COLO668 (cell line): ENCODE measurements at regions not wholly inside any gene's neighbourhood (a gene's known extent, or its start where the extent isn't known, plus 50 kb on each side); places are given as distances from the start of the nearest gene placed in this dataset.

Source experiments
- DNase-seq: peaks from one replicate; lab custom pipeline; 2025; ENCODE audit not compliant: unreplicated experiment; lab: John Stamatoyannopoulos, UW

DNA sequence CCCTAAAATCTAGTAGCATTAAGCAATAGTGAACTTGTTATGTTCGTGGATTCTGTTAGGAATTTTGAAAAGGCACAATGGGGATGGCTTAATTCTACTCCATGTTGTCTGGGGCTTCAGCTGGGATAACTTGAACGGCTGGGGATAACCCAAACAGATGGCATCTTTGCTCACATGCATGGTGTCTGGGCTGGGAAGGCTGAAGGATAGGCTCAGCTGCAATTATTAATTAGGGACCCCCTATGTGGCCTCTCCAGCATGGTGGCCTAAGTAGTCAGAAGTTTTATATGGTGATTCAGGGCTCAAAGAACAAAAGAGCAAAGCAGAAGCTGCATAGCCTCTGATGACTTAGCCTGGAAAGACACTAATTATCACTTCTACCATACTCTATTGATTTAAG is 551.1 kb downstream of the PSAT1 start:
- no peak for DNase-seq

DNA sequence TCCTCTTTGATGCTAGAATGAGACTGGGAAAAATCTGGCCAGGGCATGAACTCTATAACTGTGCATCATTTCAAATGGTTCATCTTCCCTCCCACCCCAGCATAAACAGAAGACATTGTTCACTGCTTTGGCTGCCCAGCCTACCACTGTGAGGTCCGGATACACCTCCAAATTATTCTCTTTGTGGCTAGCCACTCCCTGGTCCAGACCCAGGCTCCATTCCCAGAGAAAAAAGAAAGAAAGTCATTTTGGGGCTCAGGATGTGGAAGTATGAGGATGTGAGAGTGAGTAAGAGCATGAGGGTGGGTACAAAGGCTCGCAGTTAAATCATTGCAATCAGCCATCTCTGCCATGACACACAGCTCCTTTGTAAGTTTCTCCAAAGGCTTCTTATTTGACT is 559.2 kb downstream of the PSAT1 start:
- no peak for DNase-seq

DNA sequence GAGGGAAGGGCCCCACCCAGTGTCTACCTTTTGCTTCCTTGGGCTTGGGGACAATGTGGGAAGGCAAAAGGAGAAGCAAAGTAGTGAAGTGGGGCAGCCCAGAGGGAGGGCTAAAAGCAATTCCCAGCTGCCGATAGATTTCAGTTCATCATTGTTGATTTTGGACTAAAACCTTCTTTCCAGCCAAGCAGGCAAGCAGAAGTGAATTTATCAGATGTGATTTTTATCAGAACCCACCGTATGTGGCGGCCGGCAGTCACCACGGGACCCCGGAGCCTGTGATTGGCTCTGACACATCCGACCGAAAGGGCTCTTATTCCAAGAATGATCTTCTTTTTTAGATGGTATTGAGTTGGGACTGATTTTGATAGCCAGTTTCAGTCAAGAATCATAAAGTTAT is 559.9 kb downstream of the PSAT1 start:
- no peak for DNase-seq

DNA sequence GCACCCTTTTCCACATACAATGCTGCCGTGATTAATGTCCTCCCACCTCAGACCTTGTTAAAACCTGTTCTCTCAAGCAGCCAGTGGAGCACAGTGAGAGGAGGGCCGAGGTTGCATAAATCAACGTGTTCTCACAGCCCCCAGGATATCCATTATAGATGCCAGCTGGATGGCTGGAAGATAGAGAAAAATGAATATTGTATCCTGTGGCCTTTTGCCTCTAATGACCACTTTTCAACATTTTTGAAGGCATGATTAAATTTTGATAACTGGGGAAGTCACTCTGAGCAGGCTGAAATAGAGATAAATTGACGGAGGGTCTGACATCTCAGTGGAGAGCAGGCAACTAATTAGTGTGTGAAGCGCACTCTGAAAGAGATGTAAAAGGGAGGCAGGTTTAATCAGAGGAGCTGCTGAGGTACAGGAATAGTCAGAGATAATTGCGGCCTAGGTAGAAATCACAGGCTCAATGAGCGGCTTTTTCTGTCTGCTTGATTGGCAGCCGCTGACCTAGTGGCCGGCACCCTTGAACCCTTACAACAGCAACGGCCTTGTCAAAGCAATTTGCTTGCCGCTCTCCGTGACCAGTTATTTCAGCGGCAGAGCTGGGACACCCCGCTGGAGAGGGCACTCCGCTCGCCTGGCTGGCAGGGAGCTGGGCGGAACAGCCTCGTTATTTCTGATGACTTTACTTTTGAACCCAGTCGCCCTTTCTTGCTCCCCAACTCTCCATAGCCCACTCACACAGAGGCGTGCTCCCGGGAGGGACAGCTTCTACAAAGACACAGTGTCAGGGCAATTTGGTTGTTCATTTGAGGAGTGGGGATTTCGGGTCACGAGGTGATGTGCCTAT is 560.7 kb downstream of the PSAT1 start:
- no peak for DNase-seq

DNA sequence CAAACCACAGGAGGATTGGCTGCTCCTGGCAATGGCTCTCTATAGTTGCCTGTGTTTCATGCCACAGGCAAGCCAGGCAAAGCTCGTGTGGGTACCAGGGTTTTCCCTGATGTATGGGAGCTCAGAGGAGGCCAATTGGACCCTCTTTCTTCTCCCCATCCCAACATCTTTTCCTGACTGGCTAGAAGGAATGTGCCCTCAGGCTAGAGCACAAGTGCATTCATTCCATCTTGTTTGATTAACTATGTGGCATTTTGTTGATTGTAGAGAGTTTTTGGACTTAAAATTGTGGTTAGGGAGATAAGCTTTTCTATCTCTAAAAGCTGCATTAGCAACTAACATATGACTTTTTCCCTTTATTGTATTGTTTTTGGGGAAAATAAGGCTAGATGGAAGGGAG is 561.3 kb downstream of the PSAT1 start:
- DNase-seq = no peak

DNA sequence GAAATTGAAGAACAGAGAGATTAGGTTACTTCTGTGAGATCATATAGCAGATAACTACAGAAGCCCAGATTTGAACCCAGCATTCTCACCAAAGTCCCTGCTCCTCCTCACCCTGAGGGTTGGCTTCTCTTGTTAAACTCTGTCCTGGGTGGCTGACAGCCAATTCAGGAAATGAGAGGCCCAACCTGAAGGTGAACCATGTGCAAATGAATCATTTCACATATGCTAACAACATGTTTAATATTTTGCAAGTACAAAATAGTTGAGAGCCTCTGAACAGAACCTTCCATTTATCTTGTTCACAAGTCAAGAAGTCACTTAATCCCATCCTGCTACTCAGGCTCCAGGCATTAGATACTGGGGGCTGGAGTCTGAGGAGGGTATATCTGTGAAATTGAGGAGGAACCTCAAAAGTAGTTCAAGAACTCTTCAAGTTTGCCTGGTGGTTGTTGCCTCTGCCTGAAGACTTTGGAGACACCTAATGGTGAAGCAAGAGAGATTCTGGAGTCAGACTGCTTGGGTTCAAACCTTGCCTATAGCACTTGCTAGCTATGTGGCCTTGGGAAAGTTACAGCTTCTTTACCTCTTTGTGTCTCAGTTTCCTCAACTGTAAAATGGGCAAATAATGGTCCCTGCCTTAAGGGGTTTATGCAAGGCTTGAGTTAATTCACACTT is 564.0 kb downstream of the PSAT1 start:
- no peak for DNase-seq

DNA sequence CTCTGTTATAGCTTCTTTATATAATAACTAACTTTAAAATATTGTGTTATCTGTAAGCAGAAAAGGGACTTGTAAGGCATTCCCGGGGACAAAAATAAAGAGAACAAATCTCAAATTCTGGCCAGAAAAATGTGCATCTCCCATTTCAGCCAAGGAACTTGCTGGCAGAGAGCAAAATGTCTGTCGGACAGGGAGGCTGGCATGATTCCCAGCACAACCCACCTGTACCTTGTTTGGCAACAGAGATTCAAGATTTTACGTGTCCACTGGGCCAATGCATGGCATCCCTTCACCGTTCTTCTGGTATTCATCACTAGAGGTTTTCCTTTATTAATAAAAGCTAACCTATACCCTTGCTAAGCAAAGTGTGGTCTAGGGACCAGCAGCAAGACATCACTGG is 566.6 kb downstream of the PSAT1 start:
- no peak for DNase-seq

DNA sequence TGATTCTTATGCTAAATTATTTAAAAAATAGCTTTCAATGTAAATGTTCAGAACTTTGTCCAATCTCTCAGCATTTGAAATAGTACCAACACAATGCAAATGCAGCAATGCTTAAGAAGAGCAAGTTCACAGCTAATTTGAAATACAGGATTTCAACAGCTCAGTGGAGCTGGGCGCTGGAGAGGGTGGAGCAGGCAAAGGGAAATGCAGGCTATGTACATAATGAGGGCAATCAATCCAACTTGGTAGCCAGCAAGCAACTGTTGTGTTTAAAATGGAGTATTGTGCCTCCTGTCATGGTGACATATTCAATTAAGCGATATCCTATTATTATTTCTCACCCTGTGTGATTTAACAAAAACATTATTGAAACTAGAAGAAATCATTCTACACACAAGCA is 568.8 kb downstream of the PSAT1 start:
- DNase-seq = no peak

DNA sequence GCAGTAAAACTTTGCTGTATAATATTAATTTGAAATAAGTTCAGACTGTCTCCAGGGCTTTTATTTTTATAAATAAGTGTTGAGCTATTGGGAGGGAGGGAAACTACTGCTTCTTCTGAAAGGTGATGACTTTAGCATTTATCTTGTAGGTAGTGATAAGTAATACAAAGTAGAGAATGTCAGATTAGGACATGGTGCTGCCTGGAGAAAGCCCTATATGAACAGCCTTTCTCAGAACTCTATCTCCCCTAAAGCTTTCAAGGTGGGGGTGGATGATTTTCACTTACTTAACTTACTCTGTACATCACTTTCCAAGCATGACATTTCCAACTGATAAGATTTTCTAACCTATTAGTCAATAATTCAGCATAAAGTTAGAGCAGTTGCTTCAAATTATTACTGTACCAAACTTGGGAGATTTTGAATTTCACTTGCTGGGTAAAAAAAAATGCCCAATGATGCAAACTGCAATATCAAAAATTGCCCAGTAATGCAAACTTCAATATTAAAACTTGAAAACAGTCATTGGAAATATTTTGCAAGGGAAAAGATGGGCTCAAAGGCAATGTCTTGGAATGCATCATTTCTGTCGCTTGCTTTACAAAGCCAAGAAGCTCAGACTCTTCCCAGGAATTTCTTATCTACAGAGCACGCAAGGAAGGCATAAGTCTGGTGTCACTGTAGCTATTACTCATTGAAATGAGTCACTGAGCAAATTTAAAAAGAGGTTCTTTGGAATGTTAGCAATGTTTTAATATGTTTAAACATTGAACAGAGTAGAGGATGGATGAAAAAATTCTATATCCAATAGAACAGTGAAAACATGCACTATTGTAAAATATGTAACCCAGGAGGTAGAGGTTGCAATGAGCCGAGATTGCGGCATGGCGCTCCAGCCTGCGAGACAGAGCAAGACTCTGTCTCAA is 569.5 kb downstream of the PSAT1 start:
- no peak for DNase-seq

DNA sequence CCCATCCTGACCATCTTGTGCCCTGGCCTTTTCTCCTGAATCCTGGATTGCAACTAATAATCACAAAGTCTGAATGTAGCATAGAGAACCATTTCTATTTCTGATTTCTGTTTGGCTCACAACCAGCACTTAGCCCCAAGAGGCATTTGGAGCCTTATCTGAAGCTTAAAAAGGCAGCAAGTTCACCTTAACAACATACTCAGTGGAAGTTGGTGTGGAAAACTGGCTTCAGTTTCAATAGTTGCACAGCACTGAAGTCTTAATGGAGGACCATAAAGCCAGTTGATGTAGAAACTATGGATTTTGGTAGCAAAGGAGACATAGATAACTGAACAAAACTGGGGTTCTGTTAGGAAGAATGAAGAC is 574.1 kb downstream of the PSAT1 start:
- no peak for DNase-seq

DNA sequence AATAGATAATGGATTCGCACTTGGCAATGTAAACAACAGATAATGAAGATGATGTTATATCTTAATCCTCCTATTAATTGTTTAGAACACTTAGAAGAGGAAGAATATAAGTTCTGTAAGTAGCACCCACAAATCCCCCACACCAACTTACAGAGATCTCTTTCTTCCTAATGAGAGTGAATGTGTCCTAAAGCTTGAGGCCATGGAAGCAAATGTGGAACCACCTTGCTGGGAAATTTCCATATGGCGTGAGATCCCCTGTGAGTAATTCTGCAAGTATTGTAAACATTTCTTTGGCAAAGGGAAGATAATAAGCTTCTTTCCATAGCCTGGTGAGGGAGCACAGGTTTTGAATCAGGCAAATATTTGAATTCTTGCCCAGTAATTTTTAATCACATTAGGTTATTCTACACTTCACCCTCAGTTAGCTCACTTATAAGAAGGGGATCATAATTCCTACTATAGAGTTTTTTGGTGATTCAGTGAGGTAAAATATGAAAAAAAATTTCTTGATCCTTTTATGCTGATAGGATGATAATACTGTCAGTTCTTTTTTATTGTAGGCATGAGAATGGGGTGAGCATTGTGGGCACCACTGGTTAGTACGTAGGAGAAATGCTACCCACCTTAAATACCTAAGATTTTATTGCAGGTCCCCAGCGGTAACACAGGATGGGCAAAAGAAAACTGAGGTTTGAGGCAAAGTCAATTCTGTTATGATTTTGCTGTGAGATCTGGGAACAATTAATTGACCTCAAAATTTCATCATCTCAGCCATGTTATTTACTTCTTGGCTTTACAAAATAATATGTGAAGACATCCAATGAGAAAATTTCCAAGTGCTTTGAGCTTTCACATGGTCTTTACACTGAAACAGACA is 574.8 kb downstream of the PSAT1 start:
- DNase-seq = no peak

DNA sequence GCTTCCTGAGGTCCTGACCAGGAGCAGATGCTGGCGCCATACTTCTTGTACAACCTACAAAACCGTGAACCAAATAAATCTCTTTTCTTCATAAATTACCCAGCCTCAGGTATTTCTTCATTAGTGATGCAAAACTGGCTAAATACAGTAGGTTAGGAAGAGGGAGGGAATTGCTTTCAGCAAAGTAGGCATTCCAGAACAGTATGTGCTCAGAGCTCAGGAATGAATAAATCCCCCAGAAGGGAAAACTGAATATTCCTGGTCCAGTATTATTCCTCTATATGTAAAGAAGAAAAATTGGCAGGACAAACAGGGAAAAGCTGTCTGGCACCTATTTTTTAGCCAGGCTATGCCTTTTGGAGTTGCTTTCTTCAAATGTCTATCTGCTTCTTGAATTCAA is 577.1 kb downstream of the PSAT1 start:
- DNase-seq = no peak

DNA sequence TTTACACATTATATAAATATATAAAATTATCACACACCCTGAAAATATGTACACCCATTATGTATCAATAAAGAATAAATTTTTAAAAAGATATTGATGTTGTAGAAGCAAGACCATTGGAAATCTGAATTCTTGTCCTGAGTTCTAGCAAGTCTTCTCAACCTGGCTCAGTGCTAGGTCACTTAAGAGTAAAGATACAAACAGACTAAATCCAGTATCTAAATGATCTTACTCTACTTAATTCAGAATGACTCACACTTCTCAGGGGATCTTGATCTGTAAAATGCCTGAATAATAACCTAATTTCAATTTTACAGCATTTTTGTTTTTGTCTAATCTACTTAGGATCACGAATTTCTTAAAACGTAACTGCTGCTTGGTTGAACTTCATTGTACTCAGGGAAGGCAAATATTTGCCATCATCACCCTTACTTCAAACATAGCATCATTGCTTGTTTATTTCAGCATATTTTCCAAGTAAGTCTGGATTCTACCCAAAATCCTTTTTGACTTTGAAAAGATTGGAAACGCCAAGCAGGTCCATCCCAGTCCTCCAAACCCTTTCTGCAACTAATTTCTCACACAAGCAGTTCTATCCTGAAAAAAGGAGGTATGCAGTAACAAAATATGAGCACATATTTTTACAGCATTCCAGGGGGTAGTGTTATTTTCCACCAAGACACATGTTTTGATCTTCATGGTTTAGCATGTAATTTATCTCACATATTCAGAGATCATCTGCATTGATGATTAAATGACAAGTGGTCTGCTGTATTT is 582.6 kb downstream of the PSAT1 start:
- no peak for DNase-seq

DNA sequence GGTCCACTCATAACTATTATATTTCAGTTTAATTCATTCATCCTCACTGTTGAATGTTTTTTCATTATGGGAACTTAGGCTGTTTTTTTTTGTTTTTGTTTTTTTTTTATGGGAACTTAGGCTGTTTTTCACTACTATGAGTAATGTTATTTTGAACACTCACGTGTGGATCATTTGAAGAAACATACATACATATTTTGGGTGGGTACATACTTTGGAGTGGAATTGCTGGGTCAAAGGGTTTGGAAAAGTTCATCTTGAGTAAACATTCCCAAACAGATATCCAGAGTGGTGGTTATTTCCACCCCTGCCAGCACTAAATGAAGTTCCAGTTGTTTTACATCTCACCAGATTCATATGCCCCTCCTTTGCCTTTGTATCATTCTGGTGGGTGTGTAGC is 584.4 kb downstream of the PSAT1 start:
- no peak for DNase-seq

DNA sequence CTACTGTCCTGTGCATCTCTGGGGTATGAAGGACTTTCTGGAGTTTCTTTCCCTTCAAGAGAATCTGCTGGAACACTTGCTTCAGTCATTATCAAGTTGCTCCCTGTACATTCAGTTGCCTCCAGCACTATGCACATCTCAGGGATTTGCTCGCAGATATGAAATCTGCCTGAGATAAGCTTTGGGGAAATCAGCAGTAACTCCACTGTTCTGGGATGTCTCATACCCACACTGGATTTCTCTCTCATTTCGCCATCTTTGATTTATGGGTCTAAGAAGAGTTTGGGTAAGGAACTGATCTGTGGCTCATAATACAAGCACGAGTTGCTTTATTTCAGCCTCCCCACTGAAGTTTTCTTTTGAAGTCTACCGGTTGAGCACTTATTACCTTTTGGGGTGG is 585.6 kb downstream of the PSAT1 start:
- DNase-seq = no peak

DNA sequence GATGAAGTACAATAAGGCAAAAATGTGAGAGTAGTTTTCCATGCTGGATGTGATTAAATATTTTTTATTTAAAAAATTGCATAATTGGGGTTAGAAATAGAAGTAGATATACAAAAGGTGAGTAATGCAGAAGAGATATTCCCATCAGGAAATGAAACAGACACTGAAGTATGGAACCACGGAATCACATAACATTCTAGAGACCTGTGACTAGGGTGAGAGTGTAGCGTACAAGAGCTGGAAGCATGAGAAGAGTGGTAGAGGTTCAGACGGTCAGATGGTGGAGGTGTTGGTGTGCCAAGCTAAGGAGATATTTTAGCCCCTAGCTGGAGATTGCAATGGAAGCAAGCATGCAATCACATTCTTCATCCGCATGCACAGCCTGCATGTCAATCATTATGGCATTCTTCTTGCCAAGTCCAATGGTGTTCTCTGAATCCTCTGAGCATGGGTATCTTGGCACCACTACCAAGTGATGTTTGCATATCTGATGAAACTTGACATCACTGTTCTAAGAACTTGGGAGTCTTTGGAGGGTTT is 587.8 kb downstream of the PSAT1 start:
- no peak for DNase-seq

DNA sequence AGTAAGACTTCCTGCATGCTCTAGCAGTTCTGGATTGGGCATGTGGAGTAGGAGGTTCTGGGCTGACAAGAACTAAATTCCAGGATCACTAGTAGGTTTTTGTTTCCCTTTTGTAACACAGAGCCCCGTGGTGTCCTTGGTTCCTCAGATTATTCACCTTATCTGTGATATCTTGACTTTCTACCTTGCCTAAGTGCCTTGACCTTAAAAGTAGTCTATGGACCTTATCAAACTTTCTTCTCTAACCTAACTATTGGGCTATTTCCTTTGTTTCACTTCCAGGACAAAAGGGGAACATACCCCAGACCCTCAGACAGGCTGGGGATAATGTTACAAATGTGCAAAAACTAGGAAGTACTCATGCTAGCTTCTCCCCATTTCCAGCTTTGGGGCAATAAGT is 595.3 kb downstream of the PSAT1 start:
- no peak for DNase-seq

DNA sequence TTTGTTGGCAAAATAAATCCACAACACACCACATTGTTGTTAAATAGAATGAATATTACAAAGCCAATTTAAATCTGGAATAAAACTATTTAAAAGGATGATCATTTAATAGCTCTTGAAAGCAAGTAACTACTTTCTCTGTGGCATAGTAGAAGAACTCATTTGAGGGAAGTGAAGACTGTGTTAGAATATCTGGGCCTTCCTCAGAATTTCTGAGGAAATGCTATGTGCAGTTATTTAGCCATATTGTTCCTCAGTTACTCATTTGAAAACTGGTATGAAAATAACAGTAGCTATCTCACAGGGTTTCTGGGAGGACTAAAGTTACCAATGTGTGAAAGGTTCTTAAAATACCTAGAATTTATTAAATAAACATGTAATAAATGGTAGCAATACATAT is 595.8 kb downstream of the PSAT1 start:
- DNase-seq = no peak

DNA sequence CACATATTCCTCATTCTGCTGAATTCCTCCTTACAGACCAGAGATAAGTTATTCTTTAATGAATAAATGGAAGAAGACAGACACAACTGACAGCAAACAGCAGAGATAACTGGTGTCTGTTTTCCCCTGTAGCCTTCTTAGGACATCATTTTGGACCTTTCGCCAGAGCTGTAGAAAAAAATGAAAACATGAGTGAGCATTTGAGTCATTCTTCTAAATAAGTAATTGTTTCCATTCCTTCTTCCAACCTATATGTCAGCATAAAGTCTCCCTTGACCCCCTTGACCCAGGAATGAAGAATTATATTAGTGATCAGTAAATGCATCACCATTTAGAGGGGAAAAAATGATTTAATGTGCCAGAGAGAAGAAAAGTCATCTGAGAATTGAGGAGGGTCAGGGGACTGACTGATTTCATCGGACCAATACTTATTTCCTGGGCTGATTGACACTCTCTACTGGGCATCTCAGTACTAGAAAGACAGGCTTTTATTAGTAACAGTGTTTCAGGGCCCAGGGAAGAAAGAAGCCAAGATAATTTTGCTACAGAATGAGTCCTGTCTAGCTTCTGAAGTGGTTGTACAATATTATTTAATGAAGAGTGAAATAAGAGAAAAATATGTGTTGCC is 597.0 kb downstream of the PSAT1 start:
- DNase-seq = no peak
